Duodenal mucosa (tissue), 2 donors: ENCODE measurements at regions not wholly inside any gene's neighbourhood (a gene's known extent, or its start where the extent isn't known, plus 50 kb on each side); places are given as distances from the start of the nearest gene placed in this dataset.
"Not testable (repeated sequence)": the region's sequence is repeated elsewhere in the genome, so short reads cannot be mapped to it uniquely, and the experiment has no call there.

Experiments
- H3K27ac ChIP-seq: one replicate; pipeline ENCODE4 v1.7.0; 2013; ENCODE audit warnings: low read depth, low read length
- H3K27me3 ChIP-seq, 2 donors: one replicate each; pipeline ENCODE4 v1.7.0; 2013; ENCODE audit warnings: low read length in 2 of 2, control low read depth in 1 of 2; ENCODE audit not compliant: insufficient read depth in 2 of 2, control insufficient read depth in 1 of 2
- H3K36me3 ChIP-seq, 2 donors: one replicate each; pipeline ENCODE4 v1.7.0; 2013; ENCODE audit warnings: low read length in 2 of 2, control low read depth in 1 of 2; ENCODE audit not compliant: insufficient read depth in 2 of 2, control insufficient read depth in 1 of 2
- H3K4me1 ChIP-seq, 2 donors: one replicate each; pipeline ENCODE4 v1.7.0; 2013; ENCODE audit warnings: low read length in 2 of 2, control low read depth in 1 of 2; ENCODE audit not compliant: insufficient read depth in 2 of 2, control insufficient read depth in 1 of 2
- H3K4me3 ChIP-seq, 2 donors: one replicate each; pipeline ENCODE4 v1.7.0; 2013; ENCODE audit warnings: low read length in 2 of 2, low read depth in 1 of 2
- H3K9ac ChIP-seq, 2 donors: one replicate each; pipeline ENCODE4 v1.7.0; 2013; ENCODE audit warnings: low read length in 2 of 2, low read depth in 1 of 2
- H3K9me3 ChIP-seq, 2 donors: one replicate each; pipeline ENCODE4 v1.7.0; 2013; ENCODE audit warnings: low read length in 2 of 2, control low read depth in 1 of 2; ENCODE audit not compliant: control insufficient read depth in 1 of 2

GRCh38 chr6:86016567-86016966 lies 373.9 kb upstream of the SYNCRIP start:
- Histone ChIP-seq H3K4me1 (no peaks in the 10 kb centered on the region), H3K9ac (no peak overlapping the region), H3K36me3 (no peaks in the 10 kb centered on the region), H3K27ac (no peak overlapping the region), H3K9me3 (no peaks in the 10 kb centered on the region), H3K4me3 (no peak overlapping the region), H3K27me3 (no peaks in the 10 kb centered on the region)

- H3K4me3 ChIP-seq: no peak overlapping the region
- H3K27ac ChIP-seq: no peak overlapping the region
Observed at GRCh38 chr6:86016077-86016476, 373.4 kb upstream of the SYNCRIP start.

DNA sequence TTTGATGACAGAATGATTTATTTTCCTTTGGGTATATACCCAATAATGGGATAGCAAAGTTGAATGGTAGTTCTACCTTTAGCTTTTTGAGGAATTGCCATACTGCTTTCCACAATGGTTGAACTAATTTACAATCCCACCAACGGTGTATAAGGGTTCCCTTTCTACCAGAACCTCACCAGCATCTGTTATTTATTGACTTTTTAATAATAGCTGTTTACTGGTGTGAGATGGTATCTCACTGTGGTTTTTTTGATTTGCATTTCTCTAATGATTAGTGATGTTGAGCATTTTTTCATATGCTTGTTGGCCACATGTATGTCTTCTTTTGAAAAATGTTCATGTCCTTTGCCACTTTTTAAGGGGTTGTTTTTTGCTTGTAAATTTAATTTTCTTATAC lies 370.3 kb upstream of the SYNCRIP start:
- not testable (repeated sequence) for H3K27ac ChIP-seq, H3K9ac ChIP-seq, H3K4me1 ChIP-seq, H3K4me3 ChIP-seq, H3K36me3 ChIP-seq, H3K27me3 ChIP-seq, H3K9me3 ChIP-seq

More at GRCh38 chr6:86016077-86016476, 373.4 kb upstream of the SYNCRIP start:
- H3K9ac ChIP-seq: no peak overlapping the region
- H3K4me1 ChIP-seq: no peaks in the 10 kb centered on the region
- H3K36me3 ChIP-seq: no peaks in the 10 kb centered on the region
- H3K9me3 ChIP-seq: no peaks in the 10 kb centered on the region
- no peaks in the 10 kb centered on the region for H3K27me3 ChIP-seq

- H3K27me3 ChIP-seq: no peaks in the 10 kb centered on the region
- no peaks in the 10 kb centered on the region for H3K4me1 ChIP-seq
- H3K27ac ChIP-seq: no peak overlapping the region
- no peak overlapping the region for H3K4me3 ChIP-seq
- peaks cover 0 to 3% of the 10 kb centered on the region in 2 donors for H3K9me3 ChIP-seq
- no peaks in the 10 kb centered on the region for H3K36me3 ChIP-seq
- no peak overlapping the region for H3K9ac ChIP-seq
Observed at GRCh38 chr6:86010915-86011786, 368.5 kb upstream of the SYNCRIP start.

DNA sequence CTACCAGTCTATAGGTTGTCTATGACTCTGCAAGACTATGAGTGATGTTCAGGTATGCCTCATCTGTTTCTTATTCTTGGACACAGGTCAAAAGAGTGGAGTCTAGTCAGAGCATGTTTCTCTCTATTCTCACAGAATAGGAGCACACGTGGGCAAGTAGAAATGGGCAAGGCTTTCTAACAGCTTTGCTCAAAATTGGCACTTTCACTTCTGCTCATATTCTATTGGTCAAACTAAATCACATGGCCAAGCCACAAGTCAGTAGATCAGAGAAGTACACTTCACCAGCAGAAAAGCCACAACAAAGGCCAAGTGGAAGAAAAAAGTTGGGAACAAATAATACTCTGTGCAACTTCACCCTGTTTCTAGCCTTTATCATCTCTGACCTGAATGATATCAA lies 354.5 kb upstream of the SYNCRIP start:
- Histone ChIP-seq H3K27ac (no peak overlapping the region), H3K9ac (no peak overlapping the region), H3K9me3 (peaks cover 0 to 4% of the 10 kb centered on the region in 2 donors), H3K36me3 (no peaks in the 10 kb centered on the region), H3K27me3 (no peaks in the 10 kb centered on the region), H3K4me3 (no peak overlapping the region), H3K4me1 (no peaks in the 10 kb centered on the region)

- H3K4me3 ChIP-seq: no peak overlapping the region
- no peak overlapping the region for H3K9ac ChIP-seq
- H3K9me3 ChIP-seq: peaks cover 0 to 4% of the 10 kb centered on the region in 2 donors
- H3K27ac ChIP-seq: no peak overlapping the region
- H3K36me3 ChIP-seq: no peaks in the 10 kb centered on the region
- H3K27me3 ChIP-seq: no peaks in the 10 kb centered on the region
- H3K4me1 ChIP-seq: no peaks in the 10 kb centered on the region
Observed at GRCh38 chr6:85996034-85996375, 353.3 kb upstream of the SYNCRIP start.

- H3K9ac ChIP-seq: no peak overlapping the region
- peaks cover 0 to 4% of the 10 kb centered on the region in 2 donors for H3K9me3 ChIP-seq
- no peak overlapping the region for H3K27ac ChIP-seq
- H3K4me3 ChIP-seq: no peak overlapping the region
- H3K36me3 ChIP-seq: no peaks in the 10 kb centered on the region
- H3K27me3 ChIP-seq: no peaks in the 10 kb centered on the region
- H3K4me1 ChIP-seq: no peaks in the 10 kb centered on the region
Observed at GRCh38 chr6:85995339-85996033, 352.8 kb upstream of the SYNCRIP start.

DNA sequence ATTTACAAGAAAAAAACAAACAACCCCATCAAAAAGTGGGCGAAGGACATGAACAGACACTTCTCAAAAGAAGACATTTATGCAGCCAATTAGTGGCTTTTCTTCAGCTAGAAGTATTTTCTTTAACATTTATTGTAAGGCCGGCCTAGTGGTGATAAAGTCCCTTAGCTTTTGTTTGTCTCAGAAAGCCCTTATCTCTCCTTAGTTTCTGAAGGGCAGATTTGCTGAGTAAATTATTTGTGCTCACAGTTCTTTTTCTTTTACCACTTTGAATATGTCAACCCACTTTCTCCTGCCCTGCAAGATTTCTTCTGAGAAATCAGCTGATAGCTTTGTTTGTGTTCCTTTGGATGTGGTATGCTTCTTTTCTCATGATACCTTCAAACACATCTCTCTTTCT lies 344.0 kb upstream of the SYNCRIP start:
- no peaks in the 10 kb centered on the region for H3K4me1 ChIP-seq
- no peaks in the 10 kb centered on the region for H3K27me3 ChIP-seq
- H3K4me3 ChIP-seq: no peak overlapping the region
- H3K27ac ChIP-seq: no peak overlapping the region
- H3K36me3 ChIP-seq: no peaks in the 10 kb centered on the region
- peaks cover 10 to 11% of the 10 kb centered on the region in 2 donors for H3K9me3 ChIP-seq
- no peak overlapping the region for H3K9ac ChIP-seq

DNA sequence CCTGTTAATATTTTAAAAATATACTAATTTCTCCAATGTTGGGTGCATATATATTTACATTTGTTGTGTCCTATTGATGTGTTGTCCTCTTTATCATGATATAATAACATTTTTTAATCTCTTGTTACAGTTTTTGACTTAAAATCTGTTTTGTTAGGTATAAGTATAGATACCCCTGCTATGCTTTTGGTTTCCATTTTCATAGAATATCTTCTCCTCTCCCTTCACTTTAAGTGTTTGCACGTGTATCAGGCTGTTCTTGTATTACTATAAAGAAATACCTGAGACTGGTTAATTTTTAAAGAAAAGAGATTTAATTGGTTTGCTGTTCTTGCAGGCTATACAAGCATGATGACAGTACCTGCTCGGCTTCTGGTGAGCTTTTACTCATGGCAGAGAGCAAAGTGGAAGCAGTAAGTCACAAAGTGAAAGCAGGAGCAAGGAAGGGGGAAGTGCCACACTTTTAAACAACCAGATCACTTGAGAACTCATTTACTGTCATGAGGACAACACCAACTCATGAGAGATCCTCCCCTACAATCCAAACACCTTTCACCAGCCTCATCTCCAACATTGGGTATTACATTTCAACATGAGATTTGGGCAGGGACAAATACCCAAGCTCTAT lies 340.5 kb upstream of the SYNCRIP start:
- peaks cover 7% of the 10 kb centered on the region in 2 donors for H3K9me3 ChIP-seq
- no peaks in the 10 kb centered on the region for H3K27me3 ChIP-seq
- no peaks in the 10 kb centered on the region for H3K4me1 ChIP-seq
- no peak overlapping the region for H3K4me3 ChIP-seq
- H3K9ac ChIP-seq: no peak overlapping the region
- no peaks in the 10 kb centered on the region for H3K36me3 ChIP-seq
- no peak overlapping the region for H3K27ac ChIP-seq

DNA sequence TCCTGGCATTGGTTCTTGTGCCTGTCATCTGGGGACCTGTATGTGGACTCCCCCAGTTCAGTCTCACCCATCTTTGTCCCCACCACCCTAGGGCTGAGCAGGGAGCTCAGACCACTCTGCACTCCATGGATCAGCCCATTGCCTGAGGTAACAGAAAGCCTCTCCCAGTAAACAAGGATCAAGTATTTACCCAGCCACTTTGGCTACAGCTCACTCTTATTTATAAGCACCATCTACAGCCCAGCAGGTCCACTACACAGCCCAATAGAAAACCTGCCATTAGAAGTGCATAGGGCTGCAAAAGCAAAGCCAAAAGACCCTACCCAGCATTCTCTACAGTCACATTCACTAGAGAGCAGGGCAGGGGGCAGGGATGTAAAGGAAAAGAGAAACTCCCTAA lies 335.0 kb upstream of the SYNCRIP start:
- Histone ChIP-seq H3K9me3 (no peaks in the 10 kb centered on the region), H3K9ac (no peak overlapping the region), H3K4me1 (no peaks in the 10 kb centered on the region), H3K36me3 (no peaks in the 10 kb centered on the region), H3K27me3 (no peaks in the 10 kb centered on the region), H3K27ac (no peak overlapping the region), H3K4me3 (no peak overlapping the region)
